ENCODE measurements at regions not wholly inside any gene's neighbourhood (a gene's known extent, or its start where the extent isn't known, plus 50 kb on each side); places are given as distances from the start of the nearest gene placed in this dataset.

DNA sequence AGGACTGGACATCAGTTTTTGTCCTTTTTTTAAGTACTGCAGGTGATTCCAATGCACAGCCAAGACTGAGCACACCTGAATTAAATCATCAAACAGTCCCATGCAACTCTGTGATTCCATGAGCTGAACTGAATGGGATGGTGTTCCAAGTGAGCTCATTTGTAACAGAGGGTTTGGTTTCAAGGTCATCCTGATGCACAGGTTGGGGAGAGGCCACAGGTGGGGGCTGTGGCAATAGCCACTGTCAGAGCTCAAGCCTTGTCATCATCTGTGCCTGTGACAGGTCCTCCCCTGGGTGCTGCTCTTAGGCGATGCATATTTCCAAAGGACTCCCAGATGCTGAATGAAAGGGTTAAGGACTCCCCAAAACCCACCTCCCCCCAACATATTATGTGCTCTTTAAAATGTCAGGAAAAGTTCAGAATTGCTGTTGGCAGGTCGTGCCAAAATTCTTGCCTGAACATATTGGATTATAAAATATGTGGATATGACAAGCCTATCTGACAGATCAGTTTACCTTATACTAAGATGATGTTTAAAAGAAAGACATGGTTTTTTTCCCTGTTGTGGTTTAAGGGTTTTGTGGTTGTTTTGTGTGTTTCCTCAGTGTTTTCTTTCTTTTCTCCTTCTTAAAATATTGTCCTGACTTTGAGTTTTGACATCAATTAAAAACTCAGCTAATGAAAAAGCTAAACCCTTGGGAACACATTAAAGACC lies 263.5 kb upstream of the SIX2 start:
- no peak overlapping the region for H3K4me3 Mint-ChIP-seq
- no peaks in the 10 kb centered on the region for H3K4me1 Mint-ChIP-seq
- H3K27ac Mint-ChIP-seq, result no peak overlapping the region
- peaks cover 5% of the 10 kb centered on the region for H3K27me3 Mint-ChIP-seq
- H3K9me3 Mint-ChIP-seq, result no peaks in the 10 kb centered on the region
- H3K36me3 Mint-ChIP-seq, result no peaks in the 10 kb centered on the region
- no peak for DNase-seq

DNA sequence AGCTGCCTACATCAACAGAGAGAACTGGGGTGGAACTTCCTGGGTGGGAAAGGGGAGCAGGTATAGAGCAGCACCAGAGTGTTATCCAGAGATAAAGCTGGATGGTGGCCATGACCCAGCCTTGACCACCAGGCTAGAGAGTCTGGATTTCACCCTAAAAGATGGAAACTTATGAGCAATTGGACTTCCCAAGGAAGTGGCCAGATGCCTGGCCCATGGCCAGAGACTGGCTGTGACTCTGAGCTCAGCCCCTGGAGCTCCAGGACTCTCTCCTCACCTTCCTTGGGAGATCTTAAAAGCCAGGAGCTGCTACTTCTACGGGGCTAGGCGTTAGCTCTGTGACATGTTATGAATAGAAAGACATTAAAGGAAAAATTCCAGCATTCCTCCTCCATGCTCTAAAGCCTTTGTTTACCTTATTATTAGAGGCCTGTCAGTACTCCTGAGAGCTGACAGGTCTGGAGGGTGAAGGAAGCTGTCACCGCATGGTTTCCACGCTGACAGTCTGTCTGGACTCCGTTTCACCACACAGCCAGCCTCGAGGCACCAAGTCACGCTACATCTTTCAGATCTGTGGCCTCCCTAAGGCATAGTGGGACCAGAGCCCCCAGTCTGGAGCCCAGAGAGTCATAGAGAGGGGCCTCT lies 260.0 kb upstream of the SIX2 start:
- no peak overlapping the region for H3K4me3 Mint-ChIP-seq
- no peaks in the 10 kb centered on the region for H3K36me3 Mint-ChIP-seq
- no peak for DNase-seq
- H3K27me3 Mint-ChIP-seq, result peaks cover 9% of the 10 kb centered on the region
- no peak overlapping the region for H3K27ac Mint-ChIP-seq
- no peaks in the 10 kb centered on the region for H3K4me1 Mint-ChIP-seq
- no peaks in the 10 kb centered on the region for H3K9me3 Mint-ChIP-seq

DNA sequence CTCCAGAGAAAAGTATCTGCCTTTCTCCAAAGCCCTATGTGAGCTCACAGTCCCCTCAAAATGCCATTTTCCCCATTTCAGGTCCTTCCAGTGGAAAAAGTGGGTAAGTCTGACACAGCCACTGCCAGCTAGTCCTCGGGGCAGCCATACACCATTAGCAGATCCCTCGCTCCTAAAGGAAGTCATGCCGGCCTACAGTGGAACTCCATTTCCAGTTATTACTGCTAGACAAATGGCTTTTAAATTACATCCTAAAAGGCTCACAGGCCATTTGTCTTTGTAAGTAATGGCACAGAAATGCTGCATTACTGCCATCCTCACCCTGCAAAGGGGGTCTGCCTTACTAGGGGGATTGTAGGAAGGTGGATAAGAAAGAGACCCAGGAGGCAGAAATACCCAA lies 259.4 kb upstream of the SIX2 start:
- Mint-ChIP-seq H3K27me3 (peaks cover 12% of the 10 kb centered on the region), H3K4me1 (no peaks in the 10 kb centered on the region), H3K27ac (no peak overlapping the region), H3K4me3 (no peak overlapping the region), H3K9me3 (no peaks in the 10 kb centered on the region), H3K36me3 (no peaks in the 10 kb centered on the region)
- DNase-seq, result no peak

DNA sequence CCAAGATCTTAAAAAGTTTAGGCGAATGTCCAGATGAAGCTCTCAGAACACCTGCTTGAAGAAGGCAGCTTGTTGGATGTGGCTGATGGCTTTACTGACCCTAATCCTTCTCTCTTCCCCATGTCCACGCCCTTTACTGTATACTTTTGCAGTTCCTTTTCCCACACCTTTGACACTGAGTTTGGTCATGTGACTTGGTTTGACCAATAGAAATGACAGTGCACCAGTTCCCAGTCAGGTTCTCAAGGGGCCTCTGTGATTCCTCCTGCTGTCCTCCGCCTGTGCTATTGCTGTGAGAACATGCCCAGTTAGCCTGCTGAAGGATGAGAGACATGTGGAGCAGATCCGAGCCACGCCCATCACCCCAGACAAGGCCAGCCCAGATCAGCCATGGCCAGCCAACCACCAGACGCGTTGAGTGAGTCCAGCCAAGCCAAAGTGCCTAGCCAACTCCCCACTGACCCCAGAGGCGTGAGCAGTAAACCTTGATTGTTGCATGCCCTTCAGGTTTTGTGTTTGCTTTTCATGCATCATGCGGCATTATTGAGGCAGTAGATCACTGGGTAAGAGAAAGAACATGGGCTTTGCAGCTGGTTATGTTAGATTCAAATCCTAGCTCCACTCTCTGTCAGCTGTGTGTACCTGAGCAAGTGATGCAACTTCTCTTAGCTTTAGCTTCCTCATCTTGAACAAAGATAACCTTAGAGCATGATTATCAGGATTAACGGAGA lies 258.0 kb upstream of the SIX2 start:
- H3K9me3 Mint-ChIP-seq, result no peaks in the 10 kb centered on the region

DNA sequence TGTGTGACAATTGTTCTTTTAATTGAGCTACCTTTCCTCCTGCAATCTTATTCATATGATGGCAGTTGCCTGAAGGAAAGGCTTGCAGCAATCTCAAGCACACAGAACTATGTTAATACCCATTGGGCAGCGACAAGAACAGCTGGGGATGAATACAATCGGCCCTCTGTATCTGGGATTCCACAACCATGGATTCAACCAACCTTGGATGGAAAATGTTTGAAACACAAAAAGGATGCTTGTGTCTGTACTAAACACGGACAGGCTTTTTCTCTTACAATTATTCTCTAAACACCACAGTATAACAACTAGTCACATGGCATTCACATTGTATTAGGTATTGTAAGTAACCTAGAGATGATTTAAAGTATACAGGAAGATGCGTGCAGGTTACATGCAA lies 256.1 kb upstream of the SIX2 start:
- Mint-ChIP-seq H3K27me3 (peaks cover 19% of the 10 kb centered on the region), H3K4me1 (peaks cover 3% of the 10 kb centered on the region), H3K36me3 (no peaks in the 10 kb centered on the region), H3K4me3 (no peak overlapping the region), H3K27ac (no peak overlapping the region), H3K9me3 (no peaks in the 10 kb centered on the region)
- no peak for DNase-seq

More for the DNA sequence above, 258.0 kb upstream of the SIX2 start:
- DNase-seq, result no peak
- Mint-ChIP-seq H3K27ac (no peak overlapping the region), H3K4me3 (no peak overlapping the region), H3K4me1 (peaks cover 3% of the 10 kb centered on the region), H3K27me3 (peaks cover 24% of the 10 kb centered on the region), H3K36me3 (no peaks in the 10 kb centered on the region)

DNA sequence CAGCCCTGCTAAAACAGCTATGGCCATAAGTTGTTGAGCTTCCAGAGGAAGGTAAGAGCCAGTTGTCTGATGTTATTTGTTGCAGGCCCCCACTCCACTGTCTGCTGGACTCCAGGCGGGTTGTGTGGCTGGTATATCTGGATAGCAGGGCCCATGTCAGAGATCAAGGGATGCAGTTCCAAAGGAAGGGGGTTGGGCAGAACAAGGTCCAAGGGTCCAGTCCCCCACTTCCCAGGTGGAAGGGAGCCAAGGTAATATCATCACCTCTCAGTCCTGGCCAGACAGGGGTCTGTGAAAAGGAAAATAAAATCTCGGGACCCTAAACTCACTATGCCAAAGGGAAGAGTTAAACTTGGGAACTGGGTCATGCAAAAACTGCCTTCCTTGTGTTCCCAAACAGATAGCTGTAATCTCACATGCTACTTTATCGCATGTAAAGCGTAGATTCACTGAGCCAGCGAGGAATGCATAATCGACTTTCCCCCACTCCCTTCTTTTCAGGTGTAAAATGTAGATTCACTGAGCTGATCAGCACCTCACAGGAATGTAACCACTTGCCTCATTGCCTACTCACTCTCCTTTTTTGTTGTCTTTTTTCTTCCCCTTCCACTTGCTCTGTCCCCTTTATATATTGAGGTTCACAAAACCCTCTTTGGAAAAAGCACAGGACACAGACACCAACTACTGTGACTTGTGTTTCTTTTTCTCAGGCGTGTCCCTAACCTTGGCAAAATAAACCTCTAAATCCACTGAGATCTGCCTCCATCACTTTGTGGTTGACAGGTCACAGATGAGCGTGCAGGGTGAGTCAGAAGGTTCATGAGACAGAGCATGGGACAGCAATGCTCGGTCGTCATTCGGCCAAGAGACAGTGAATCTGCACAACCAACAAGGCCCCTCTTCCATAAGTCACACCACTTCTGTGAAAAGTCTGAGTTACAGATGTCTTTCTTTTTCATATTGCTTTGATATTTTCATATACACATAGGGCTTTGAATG lies 255.3 kb upstream of the SIX2 start:
- no peak for DNase-seq
- Mint-ChIP-seq H3K27me3 (peaks cover 19% of the 10 kb centered on the region), H3K27ac (no peak overlapping the region), H3K36me3 (no peaks in the 10 kb centered on the region), H3K9me3 (no peaks in the 10 kb centered on the region), H3K4me3 (no peak overlapping the region), H3K4me1 (peaks cover 3% of the 10 kb centered on the region)

DNA sequence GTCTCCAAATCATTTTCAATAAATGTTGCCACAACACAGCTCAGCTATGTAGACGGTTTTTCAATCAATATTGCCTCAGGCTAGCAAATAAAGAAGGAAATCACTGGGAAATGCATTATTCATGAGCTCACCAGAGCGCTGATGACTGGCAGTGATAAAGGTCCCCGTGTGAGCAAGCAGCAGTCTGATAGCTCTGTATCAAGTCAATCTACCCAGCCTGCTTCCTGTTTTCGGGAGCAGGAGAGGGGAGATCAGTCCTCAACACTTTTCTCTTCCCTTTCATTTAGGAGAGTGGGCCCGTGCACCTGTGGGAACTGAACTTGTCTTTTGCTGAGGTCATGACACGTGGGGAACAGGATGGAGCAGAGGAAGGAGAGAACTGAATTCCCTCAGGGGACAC lies 253.9 kb upstream of the SIX2 start:
- H3K4me1 Mint-ChIP-seq, result peaks cover 3% of the 10 kb centered on the region
- H3K4me3 Mint-ChIP-seq, result no peak overlapping the region
- no peak for DNase-seq
- no peaks in the 10 kb centered on the region for H3K9me3 Mint-ChIP-seq
- H3K36me3 Mint-ChIP-seq, result no peaks in the 10 kb centered on the region
- peaks cover 19% of the 10 kb centered on the region for H3K27me3 Mint-ChIP-seq
- H3K27ac Mint-ChIP-seq, result no peak overlapping the region

DNA sequence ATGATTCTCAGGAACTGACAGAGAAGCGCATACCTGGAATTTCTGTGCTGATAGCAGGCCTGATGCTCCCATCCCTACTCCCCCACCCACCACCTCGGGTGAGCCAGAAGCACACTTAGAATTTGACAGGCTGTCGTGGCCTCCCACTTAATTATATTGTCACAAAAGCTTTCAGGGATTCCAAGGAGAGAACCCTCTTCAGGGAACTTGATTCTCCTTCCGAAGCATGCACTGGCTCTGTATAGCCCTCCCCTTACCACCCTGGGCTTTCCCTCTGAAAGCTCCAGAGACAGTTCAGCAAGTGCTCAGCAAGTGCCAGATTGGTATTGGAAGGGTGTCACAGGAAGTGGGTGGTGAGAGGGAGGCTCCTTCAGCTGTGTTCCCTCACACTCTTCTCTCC lies 252.5 kb upstream of the SIX2 start:
- no peaks in the 10 kb centered on the region for H3K9me3 Mint-ChIP-seq
- H3K27ac Mint-ChIP-seq, result no peak overlapping the region
- peaks cover 19% of the 10 kb centered on the region for H3K27me3 Mint-ChIP-seq
- DNase-seq, result no peak
- no peaks in the 10 kb centered on the region for H3K36me3 Mint-ChIP-seq
- peaks cover 3% of the 10 kb centered on the region for H3K4me1 Mint-ChIP-seq
- H3K4me3 Mint-ChIP-seq, result no peak overlapping the region

DNA sequence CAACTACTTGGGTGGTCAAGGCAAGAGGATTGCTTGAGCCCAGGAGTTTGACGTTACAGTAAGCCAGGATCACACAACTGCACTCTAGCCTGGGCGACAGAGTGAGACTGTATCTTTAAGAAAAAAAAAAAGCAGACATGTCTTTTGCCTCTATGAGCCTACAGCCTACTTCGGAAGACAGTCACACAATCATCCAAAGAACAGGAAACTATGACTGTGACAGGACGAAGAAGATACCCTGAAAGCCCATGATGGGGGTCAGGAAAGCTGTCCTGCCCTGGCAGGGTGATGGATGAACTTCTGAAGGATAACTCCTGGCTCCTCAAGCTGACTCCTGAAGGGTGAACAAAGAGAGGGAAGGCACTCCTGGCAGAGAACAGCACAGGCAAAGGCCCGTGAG lies 251.7 kb upstream of the SIX2 start:
- H3K4me3 Mint-ChIP-seq, result no peak overlapping the region
- H3K9me3 Mint-ChIP-seq, result no peaks in the 10 kb centered on the region
- no peak for DNase-seq
- H3K27me3 Mint-ChIP-seq, result peaks cover 19% of the 10 kb centered on the region
- peaks cover 3% of the 10 kb centered on the region for H3K4me1 Mint-ChIP-seq
- no peaks in the 10 kb centered on the region for H3K36me3 Mint-ChIP-seq
- H3K27ac Mint-ChIP-seq, result no peak overlapping the region

DNA sequence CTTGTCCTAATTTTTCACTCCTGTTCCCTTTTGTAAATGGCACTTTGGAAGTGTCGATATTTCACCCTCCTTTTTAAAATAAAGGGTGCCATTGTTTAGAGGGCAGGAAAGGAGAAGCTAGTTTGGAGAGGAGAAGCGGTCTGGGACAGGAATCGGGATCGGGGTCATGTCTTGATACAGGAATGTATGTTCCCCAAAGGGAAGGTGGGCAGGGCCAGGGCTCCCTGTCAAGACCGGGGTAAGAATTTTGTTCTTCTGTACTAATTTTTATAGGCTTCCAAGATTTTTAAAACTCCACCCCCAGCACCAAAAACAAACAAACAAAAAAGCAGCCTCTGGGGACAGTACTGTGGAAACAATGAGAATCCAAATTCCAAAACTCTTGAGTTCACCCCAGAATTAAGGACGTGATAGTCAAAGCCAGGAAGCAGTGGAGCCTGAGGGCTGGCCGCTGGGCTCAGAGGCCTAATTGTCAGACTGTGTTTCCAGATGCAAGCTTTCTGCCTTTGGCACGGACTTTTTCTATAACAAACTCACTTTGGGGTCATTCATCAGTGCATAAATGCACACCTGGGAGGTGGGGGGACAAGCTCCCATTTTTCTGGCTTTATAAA lies 250.4 kb upstream of the SIX2 start:
- Mint-ChIP-seq H3K4me1 (peaks cover 3% of the 10 kb centered on the region), H3K4me3 (no peak overlapping the region), H3K27ac (no peak overlapping the region), H3K36me3 (no peaks in the 10 kb centered on the region), H3K27me3 (peaks cover 15% of the 10 kb centered on the region), H3K9me3 (no peaks in the 10 kb centered on the region)
- DNase-seq, result no peak

DNA sequence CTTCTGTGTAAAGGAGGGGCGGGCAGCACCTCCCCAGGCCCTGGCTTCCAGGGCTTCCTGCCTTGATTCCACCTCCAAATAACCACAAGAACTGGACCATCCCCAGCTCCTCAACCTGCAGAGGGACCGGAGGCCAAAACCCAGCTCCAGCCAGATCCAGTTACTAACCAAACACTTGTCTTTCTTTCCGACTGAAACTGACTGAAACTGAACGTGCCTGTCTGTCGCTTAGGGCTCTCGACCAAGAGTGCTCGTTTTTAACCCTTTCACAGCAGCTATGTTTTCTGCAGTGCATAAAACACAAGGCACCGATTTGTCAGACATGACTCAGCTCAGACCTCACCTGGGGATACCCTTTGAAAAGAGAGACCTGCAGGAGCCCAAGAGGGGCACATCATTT lies 249.9 kb upstream of the SIX2 start:
- Mint-ChIP-seq H3K9me3 (no peaks in the 10 kb centered on the region), H3K27ac (no peak overlapping the region), H3K27me3 (peaks cover 13% of the 10 kb centered on the region), H3K4me3 (no peak overlapping the region), H3K4me1 (peaks cover 3% of the 10 kb centered on the region), H3K36me3 (no peaks in the 10 kb centered on the region)
- no peak for DNase-seq

DNA sequence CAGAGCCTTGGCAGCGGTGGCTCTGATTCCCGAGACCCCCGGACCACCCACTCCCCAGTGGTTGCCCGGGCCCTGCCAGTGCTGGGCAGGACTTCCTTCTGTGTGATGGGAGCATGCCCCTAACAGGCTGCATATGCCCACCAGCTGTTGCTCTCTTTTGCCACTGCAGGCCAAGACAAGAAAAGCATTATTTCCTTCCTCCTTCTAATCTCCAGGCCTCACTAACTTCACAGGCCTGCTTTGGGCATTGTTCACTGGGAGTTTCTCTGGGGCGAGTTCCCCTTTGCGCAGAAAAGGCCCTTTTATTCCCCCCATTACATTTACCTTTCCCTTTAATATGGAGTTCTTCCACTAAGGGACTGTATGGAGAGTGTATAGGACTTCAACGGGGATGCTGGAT lies 249.1 kb upstream of the SIX2 start:
- H3K4me1 Mint-ChIP-seq, result peaks cover 3% of the 10 kb centered on the region
- no peak overlapping the region for H3K27ac Mint-ChIP-seq
- H3K36me3 Mint-ChIP-seq, result no peaks in the 10 kb centered on the region
- DNase-seq, result no peak
- no peaks in the 10 kb centered on the region for H3K9me3 Mint-ChIP-seq
- no peak overlapping the region for H3K4me3 Mint-ChIP-seq
- H3K27me3 Mint-ChIP-seq, result peaks cover 10% of the 10 kb centered on the region

DNA sequence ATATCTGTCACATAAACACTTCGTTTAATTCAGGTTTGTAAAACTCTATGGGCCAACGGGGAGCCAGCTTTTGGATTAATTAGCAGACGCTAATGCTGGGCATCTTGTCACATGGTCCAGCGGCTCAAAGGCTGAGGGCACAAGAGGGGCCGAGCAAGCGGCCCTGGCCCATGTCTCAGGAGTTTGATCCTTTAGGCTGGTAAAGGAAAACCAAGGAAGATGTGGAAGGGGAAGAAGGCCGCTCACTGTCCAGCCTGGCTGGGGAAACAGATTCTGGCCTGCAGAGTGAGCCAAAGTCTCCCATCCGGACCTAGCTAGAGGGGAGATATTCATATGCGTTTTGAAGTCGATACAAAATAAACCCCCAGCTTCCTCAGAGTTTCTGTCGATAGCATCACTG lies 248.6 kb upstream of the SIX2 start:
- H3K4me3 Mint-ChIP-seq, result no peak overlapping the region
- H3K4me1 Mint-ChIP-seq, result no peaks in the 10 kb centered on the region
- no peaks in the 10 kb centered on the region for H3K36me3 Mint-ChIP-seq
- no peak overlapping the region for H3K27ac Mint-ChIP-seq
- DNase-seq, result no peak
- H3K27me3 Mint-ChIP-seq, result peaks cover 5% of the 10 kb centered on the region
- H3K9me3 Mint-ChIP-seq, result no peaks in the 10 kb centered on the region

DNA sequence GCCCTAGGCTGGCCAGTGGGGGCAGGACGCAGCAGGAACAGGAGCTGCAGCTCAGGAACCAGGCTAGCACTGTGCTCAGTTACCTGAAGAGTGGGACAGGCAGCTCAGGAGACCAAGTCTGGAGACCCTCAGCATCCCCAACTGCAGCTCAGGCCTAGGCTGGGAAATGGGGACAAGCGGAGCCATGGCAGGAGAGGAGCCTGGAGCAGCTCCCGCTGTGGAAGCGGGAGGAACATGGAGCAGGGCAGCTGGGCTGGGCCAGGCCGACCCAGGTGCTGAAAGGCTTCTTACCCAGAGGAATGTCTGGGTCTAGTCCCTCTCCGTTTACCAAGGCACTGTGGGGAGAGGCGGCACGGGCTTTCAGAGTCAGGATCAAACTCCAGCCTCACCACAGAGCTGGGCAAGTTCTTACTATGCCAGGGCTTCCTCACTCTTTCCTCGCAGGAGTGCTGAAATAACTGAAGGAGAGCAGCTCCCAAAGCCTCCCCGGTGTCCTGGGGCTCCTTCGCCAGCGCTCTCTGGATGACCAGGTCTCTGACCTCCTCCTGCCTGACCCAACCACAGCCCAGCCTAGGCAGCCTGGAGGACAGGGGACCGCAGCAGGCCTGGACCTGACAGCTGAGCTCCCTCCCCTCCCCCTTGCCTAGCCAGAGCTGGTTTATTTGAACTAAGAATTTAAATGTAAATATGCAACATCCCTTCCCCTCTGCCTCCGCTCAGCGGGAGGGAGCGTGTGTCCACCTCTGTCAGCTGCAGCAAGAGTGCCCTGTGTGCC lies 247.8 kb upstream of the SIX2 start:
- no peaks in the 10 kb centered on the region for H3K9me3 Mint-ChIP-seq
- no peaks in the 10 kb centered on the region for H3K4me1 Mint-ChIP-seq
- H3K36me3 Mint-ChIP-seq, result no peaks in the 10 kb centered on the region
- no peak for DNase-seq
- no peak overlapping the region for H3K27ac Mint-ChIP-seq
- H3K27me3 Mint-ChIP-seq, result no peaks in the 10 kb centered on the region
- no peak overlapping the region for H3K4me3 Mint-ChIP-seq

Data from activated naive CD8-positive, alpha-beta T cell treated with anti-CD3 and anti-CD28 coated beads for 36 hours (primary cell).